HepG2 (cell line): ENCODE measurements at regions not wholly inside any gene's neighbourhood (a gene's known extent, or its start where the extent isn't known, plus 50 kb on each side); places are given as distances from the start of the nearest gene placed in this dataset.

Experiments used
- ATAC-seq: fragments of 200-7000 bp; cut with Tn5 transposase; 3 replicates; pipeline ENCODE4 v1.9.1; 2020; ENCODE audit warnings: mild to moderate bottlenecking, moderate library complexity
- BruUV-seq: library from RNA; stranded (reverse); fragments of 400-500 nt; replicated peaks from 2 replicates; lab custom pipeline; 2021; lab: Mats Ljungman, UMichigan
- CTCF ChIA-PET: fragments of 300-600 bp; formaldehyde crosslinking; extraction: SDS; loops from one replicate; lab custom pipeline; 2021; ENCODE audit warnings: low total read pairs, inconsistent platforms, low intra/inter-chr PET ratio; lab: Yijun Ruan, JAX
- POLR2A ChIA-PET: fragments of 350-600 bp; sonication (Branson Sonifier 250); formaldehyde crosslinking; loops from one replicate; lab custom pipeline; 2020; ENCODE audit warnings: antibody characterized with exemption, inconsistent platforms; lab: Yijun Ruan, JAX
- DNase-seq: peaks from one replicate; pipeline ENCODE4 v3.0.0-alpha.2; 2015; ENCODE audit warnings: low spot score
- FAIRE-seq: peaks from 3 replicates; lab custom pipeline; 2011; peaks lifted over from hg19 to GRCh38; lab: Jason Lieb, UNC
- H2AFZ ChIP-seq: one replicate; pipeline ENCODE4 v1.6.1; 2011; ENCODE audit warnings: low read length, inconsistent platforms
- H3K27ac ChIP-seq: fragments of 300-600 bp; 3 replicates; pipeline ENCODE4 v1.8.0; 2011; ENCODE audit warnings: mixed run types, mild to moderate bottlenecking, mixed read lengths, low read length, inconsistent platforms; ENCODE audit not compliant: insufficient read depth; ENCODE audit errors: extremely low read length
- H3K27me3 ChIP-seq, 2 experiments: fragments of 200-600 bp in 1 of 2; 2 replicates in 1 of 2; 3 replicates in 1 of 2; pipeline versions ENCODE4 v1.6.0 to v1.8.0; 2011; ENCODE audit warnings: low read length in 2 of 2, mild to moderate bottlenecking in 2 of 2, moderate library complexity in 2 of 2, inconsistent platforms in 1 of 2; ENCODE audit not compliant: insufficient read depth in 2 of 2, control insufficient read depth in 1 of 2
- H3K36me3 ChIP-seq, 2 experiments: fragments of 200-600 bp in 1 of 2; replicated peaks in 1 of 2; 2 replicates in 1 of 2; 3 replicates in 1 of 2; pipeline versions ENCODE4 v1.5.1 to v1.8.0; 2011; ENCODE audit warnings: low read length in 2 of 2, inconsistent platforms in 1 of 2; ENCODE audit not compliant: insufficient read depth in 2 of 2, control insufficient read depth in 1 of 2
- H3K4me1 ChIP-seq: 2 replicates; pipeline ENCODE4 v1.5.1; 2012; ENCODE audit warnings: low read length, inconsistent platforms; ENCODE audit not compliant: insufficient read depth
- H3K4me2 ChIP-seq: 2 replicates; pipeline ENCODE4 v1.6.0; 2011; ENCODE audit warnings: low read depth, low read length, inconsistent platforms
- H3K4me3 ChIP-seq, 3 experiments: fragments of 200-600 bp in 1 of 3; sonication (generic), shearing (Covaris generic) in 1 of 3; replicated peaks in 1 of 3; 2 replicates each; pipeline ENCODE4 v1.5.1; 2011 to 2016; ENCODE audit warnings: low read length in 3 of 3, inconsistent platforms in 2 of 3, low read depth in 2 of 3, mild to moderate bottlenecking in 2 of 3, control low read depth in 1 of 3, mixed read lengths in 1 of 3; ENCODE audit not compliant: insufficient read depth in 1 of 3
- H3K79me2 ChIP-seq: one replicate; pipeline ENCODE4 v1.6.1; 2011; ENCODE audit warnings: low read length, inconsistent platforms; ENCODE audit not compliant: insufficient read depth
- H3K9ac ChIP-seq: 2 replicates; pipeline ENCODE4 v1.6.0; 2011; ENCODE audit warnings: mild to moderate bottlenecking, low read depth, low read length, inconsistent platforms; ENCODE audit not compliant: insufficient read depth
- H3K9me3 ChIP-seq: 2 replicates; pipeline ENCODE4 v1.5.1; 2012; ENCODE audit warnings: mild to moderate bottlenecking, low read length
- H4K20me1 ChIP-seq: 2 replicates; pipeline ENCODE4 v1.6.0; 2011; ENCODE audit warnings: inconsistent platforms, mild to moderate bottlenecking, low read length, moderate library complexity; ENCODE audit not compliant: insufficient read depth
- HCFC1 ChIP-seq: fragments of 150-350 bp; IDR thresholded peaks from 2 replicates; pipeline ENCODE4 v1.6.1; 2014; ENCODE audit warnings: low read depth, low read length
- ISL2 ChIP-seq: sonication (generic); formaldehyde crosslinking; IDR thresholded peaks from 2 replicates; pipeline ENCODE4 v1.5.0; 2020; ENCODE audit warnings: missing genetic modification reagents
- MAFG ChIP-seq: sonication (generic); formaldehyde crosslinking; IDR thresholded peaks from 2 replicates; pipeline ENCODE4 v1.5.1; 2020; ENCODE audit warnings: mild to moderate bottlenecking, missing genetic modification reagents
- MBNL3 ChIP-seq: fragments of 250-450 bp; sonication (Bioruptor Pico); conservative IDR thresholded peaks from 2 replicates; pipeline ENCODE4 v1.8.0; 2022; ENCODE audit warnings: mild to moderate bottlenecking, inconsistent platforms
- NFE2L2 ChIP-seq: fragments of 150-350 bp; IDR thresholded peaks from 2 replicates; pipeline ENCODE4 v1.6.1; 2014; ENCODE audit warnings: low read length
- RAD21 ChIP-seq: fragments of 450-650 bp; formaldehyde crosslinking; IDR thresholded peaks from 2 replicates; pipeline ENCODE4 v1.5.0; 2020; ENCODE audit warnings: mild to moderate bottlenecking
- SKI ChIP-seq: fragments of 450-650 bp; IDR thresholded peaks from one replicate; pipeline ENCODE4 v1.6.1; 2018; ENCODE audit warnings: mild to moderate bottlenecking; ENCODE audit not compliant: partially characterized antibody
- ZIK1 ChIP-seq: sonication (generic); formaldehyde crosslinking; IDR thresholded peaks from 2 replicates; pipeline ENCODE4 v1.5.0; 2020; ENCODE audit warnings: mild to moderate bottlenecking, low read depth, missing genetic modification reagents, borderline replicate concordance
- ZNF124 ChIP-seq: sonication (generic); formaldehyde crosslinking; IDR thresholded peaks from 2 replicates; pipeline ENCODE4 v1.4.0; 2020; ENCODE audit warnings: missing genetic modification reagents
- ZNF674 ChIP-seq: sonication (generic); formaldehyde crosslinking; IDR thresholded peaks from 2 replicates; pipeline ENCODE4 v1.5.0; 2020; ENCODE audit warnings: low read depth, mild to moderate bottlenecking, missing genetic modification reagents
- ZNF83 ChIP-seq: sonication (generic); formaldehyde crosslinking; IDR thresholded peaks from 2 replicates; pipeline ENCODE4 v1.4.0; 2020; ENCODE audit warnings: missing genetic modification reagents, mild to moderate bottlenecking, borderline replicate concordance
- ZSCAN29 ChIP-seq: sonication (generic); formaldehyde crosslinking; conservative IDR thresholded peaks from 2 replicates; pipeline ENCODE4 v1.4.0; 2020; ENCODE audit warnings: mild to moderate bottlenecking, missing genetic modification reagents
- in situ Hi-C: cut with HindIII; loops from 2 replicates; pipeline ENCODE4 v1.10.0; 2017; ENCODE audit warnings: low pct_unique_long_range_greater_than_20kb; ENCODE audit not compliant: extremely low pct_ligation_motif_present
- intact Hi-C: fragments of 100-400 bp; cut with micrococcal nuclease; formaldehyde crosslinking; loops from one replicate; pipeline ENCODE4 v1.10.0; 2022; ENCODE audit not compliant: unreplicated experiment
- TF ChIP-seq, protein P1 (sequence below): sonication (generic); formaldehyde crosslinking; IDR thresholded peaks from 2 replicates; pipeline ENCODE4 v1.4.0; 2020; ENCODE audit warnings: missing genetic modification reagents
- TF ChIP-seq, protein P2 (sequence below): sonication (generic); formaldehyde crosslinking; IDR thresholded peaks from 2 replicates; pipeline ENCODE4 v1.8.0; 2022; ENCODE audit warnings: mild to moderate bottlenecking, missing genetic modification reagents

DNA sequence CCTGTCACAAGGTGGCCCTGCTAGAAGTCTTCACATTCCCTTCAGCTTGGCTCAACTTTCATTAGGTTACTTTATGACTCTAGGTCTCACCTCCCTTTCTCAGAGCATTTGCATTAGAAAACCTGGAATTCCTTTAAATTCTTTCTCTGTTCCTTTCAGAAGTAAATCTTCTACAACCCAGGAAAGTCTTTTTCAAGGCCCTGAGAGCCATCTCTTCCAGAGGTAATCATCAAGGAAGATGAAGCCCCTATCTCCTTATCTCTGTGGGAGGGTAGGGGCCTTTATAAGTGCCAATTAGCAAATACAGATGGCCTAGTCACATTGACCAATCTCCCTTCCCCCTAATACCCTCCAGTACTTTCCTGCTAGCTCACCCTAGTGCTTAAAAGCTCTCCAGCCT, 848.0 kb upstream of the FAM98A start:
- in situ Hi-C loops: no loop called here
- ChIA-PET POLR2A (no interaction called here), CTCF (no interaction called here)
- H3K4me3 ChIP-seq: no peak overlapping the region
- H3K4me1 ChIP-seq: no peaks in the 10 kb centered on the region
- no peaks in the 10 kb centered on the region for H3K79me2 ChIP-seq
- H3K27ac ChIP-seq: no peak overlapping the region
- TF ChIP-seq ZIK1 (no peak), MBNL3 (CRISPR knock-in tag) (no peak), ZNF124 (CRISPR knock-in tag) (no peak), NFE2L2 (no peak), MAFG (CRISPR knock-in tag) (no peak), ZSCAN29 (CRISPR knock-in tag) (no peak), ZNF674 (CRISPR knock-in tag) (no peak), SKI (no peak), HCFC1 (no peak), ZNF83 (no peak), RAD21 (CRISPR knock-in tag) (no peak), ISL2 (no peak)
- TF ChIP-seq, protein P1, sequence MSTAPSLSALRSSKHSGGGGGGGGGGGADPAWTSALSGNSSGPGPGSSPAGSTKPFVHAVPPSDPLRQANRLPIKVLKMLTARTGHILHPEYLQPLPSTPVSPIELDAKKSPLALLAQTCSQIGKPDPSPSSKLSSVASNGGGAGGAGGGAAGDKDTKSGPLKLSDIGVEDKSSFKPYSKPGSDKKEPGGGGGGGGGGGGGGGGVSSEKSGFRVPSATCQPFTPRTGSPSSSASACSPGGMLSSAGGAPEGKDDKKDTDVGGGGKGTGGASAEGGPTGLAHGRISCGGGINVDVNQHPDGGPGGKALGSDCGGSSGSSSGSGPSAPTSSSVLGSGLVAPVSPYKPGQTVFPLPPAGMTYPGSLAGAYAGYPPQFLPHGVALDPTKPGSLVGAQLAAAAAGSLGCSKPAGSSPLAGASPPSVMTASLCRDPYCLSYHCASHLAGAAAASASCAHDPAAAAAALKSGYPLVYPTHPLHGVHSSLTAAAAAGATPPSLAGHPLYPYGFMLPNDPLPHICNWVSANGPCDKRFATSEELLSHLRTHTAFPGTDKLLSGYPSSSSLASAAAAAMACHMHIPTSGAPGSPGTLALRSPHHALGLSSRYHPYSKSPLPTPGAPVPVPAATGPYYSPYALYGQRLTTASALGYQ: no peak
- TF ChIP-seq, protein P2, sequence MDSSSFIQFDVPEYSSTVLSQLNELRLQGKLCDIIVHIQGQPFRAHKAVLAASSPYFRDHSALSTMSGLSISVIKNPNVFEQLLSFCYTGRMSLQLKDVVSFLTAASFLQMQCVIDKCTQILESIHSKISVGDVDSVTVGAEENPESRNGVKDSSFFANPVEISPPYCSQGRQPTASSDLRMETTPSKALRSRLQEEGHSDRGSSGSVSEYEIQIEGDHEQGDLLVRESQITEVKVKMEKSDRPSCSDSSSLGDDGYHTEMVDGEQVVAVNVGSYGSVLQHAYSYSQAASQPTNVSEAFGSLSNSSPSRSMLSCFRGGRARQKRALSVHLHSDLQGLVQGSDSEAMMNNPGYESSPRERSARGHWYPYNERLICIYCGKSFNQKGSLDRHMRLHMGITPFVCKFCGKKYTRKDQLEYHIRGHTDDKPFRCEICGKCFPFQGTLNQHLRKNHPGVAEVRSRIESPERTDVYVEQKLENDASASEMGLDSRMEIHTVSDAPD (CRISPR knock-in tag): no peak
- H4K20me1 ChIP-seq: no peaks in the 10 kb centered on the region
- peaks cover 88% of the 10 kb centered on the region for H3K9me3 ChIP-seq
- H3K36me3 ChIP-seq: no peaks in the 10 kb centered on the region
- DNase-seq (no peak), ATAC-seq (no peak), FAIRE-seq (no peak)
- no peak overlapping the region for H2AFZ ChIP-seq
- H3K4me2 ChIP-seq: no peak overlapping the region
- no peaks in the 10 kb centered on the region for H3K27me3 ChIP-seq
- H3K9ac ChIP-seq: no peak overlapping the region
- intact Hi-C loops: no loop called here
- no TSS peak for BruUV-seq
